PFSK-1 (cell line): ENCODE measurements at regions not wholly inside any gene's neighbourhood (a gene's known extent, or its start where the extent isn't known, plus 50 kb on each side); places are given as distances from the start of the nearest gene placed in this dataset.

Experiments
- FOXP2 ChIP-seq: optimal IDR thresholded peaks from 2 replicates; pipeline ENCODE3; 2011; ENCODE audit warnings: borderline replicate concordance, control low read depth, inconsistent platforms; ENCODE audit not compliant: insufficient read depth; ENCODE audit errors: extremely low read length, extremely low read depth
- POLR2AphosphoS5 ChIP-seq: IDR thresholded peaks from 2 replicates; pipeline ENCODE4 v1.6.1; 2012; ENCODE audit warnings: low read depth, mild to moderate bottlenecking, control low read depth, low read length, moderate library complexity
- REST ChIP-seq, 2 experiments: IDR thresholded peaks; 2 replicates each; pipeline versions ENCODE4 v1.6.1 to v1.8.0; 2011 to 2012; ENCODE audit warnings: low read depth in 2 of 2, low read length in 2 of 2, control low read depth in 1 of 2, inconsistent platforms in 1 of 2, mild to moderate bottlenecking in 1 of 2, moderate library complexity in 1 of 2; ENCODE audit not compliant: insufficient read depth in 1 of 2
- SIN3A ChIP-seq: IDR thresholded peaks from 2 replicates; pipeline ENCODE4 v1.6.1; 2012; ENCODE audit warnings: mild to moderate bottlenecking, low read length, moderate library complexity, borderline replicate concordance; ENCODE audit not compliant: insufficient read depth
- TAF1 ChIP-seq: IDR thresholded peaks from 2 replicates; pipeline ENCODE4 v1.6.1; 2012; ENCODE audit warnings: low read length, control low read depth, borderline replicate concordance; ENCODE audit not compliant: insufficient read depth

DNA sequence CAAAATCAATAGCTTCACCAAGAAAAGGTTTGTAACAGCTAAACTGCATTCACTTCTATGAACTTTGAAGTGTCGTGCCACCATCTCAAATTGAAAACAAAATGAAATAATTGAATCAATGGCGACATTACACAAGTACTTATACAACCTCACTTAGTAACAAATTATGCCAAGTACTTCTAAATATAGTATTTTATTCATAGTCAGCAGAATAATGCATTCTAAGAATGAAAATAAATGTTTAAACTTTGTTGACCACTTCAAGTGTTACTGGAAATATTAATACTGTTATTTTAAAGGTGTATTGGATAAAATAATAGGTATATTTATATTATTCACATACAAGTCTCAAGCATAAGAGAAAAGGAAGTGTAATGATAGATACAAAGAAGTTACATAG is 280.1 kb upstream of the HTR1E start:
- TF ChIP-seq TAF1 (no peak), SIN3A (no peak), POLR2AphosphoS5 (no peak), FOXP2 (no peak), REST (IDR thresholded peaks at IDR 0.05; ENCODE audit: insufficient read depth in 1 of 2, low read depth in 2 of 2, low read length in 2 of 2) (no peak)

- TF ChIP-seq REST (IDR thresholded peaks at IDR 0.05; ENCODE audit: insufficient read depth in 1 of 2, low read depth in 2 of 2, low read length in 2 of 2) (peak in 1 of 2 experiments; percentile 86; a peak in 2 of 4 replicates), TAF1 (no peak)
Observed at GRCh38 chr6:86629123-86629522, 308.2 kb upstream of the HTR1E start.

DNA sequence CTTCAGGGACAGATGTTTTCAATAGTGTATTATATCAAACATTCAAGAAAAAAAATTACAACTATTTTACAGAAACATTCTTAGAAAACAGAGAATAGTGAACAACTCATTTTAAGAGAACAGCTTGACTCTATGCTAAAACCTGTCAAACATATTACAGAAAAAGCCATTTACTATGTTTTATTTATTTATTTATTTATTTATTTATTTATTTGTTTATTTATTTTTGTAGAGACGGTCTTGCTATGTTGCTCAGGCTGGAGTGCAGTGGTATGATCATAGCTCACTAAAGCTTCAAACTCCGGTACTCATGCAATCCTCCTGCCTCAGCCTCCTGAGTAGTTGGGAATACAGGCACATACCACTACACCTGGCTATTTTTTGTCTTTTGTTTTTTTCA is 317.9 kb upstream of the HTR1E start:
- no peak for TF ChIP-seq POLR2AphosphoS5

DNA sequence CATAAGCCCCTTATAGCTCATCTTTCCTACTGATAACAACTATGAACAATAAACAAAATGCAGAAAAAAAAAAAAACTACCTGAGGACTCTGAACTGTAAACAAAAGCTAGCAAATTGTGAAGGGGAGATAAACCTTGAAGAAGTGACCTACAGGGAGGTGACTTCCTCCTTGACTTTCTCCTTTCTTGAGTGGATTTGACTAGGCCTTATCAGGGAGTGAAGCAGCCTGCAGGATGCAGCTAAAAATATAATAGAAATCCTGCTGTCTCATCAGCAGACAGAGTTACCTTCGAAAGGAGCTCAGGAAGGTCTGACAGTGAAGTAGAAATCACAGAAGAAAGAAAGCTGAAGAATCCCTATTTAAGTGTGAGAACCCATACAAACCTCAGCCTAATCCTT is 322.0 kb upstream of the HTR1E start:
- TF ChIP-seq SIN3A, result no peak
- no peak for TF ChIP-seq REST (IDR thresholded peaks at IDR 0.05; ENCODE audit: insufficient read depth in 1 of 2, low read depth in 2 of 2, low read length in 2 of 2)
- TF ChIP-seq FOXP2, result no peak
- no peak for TF ChIP-seq TAF1
- TF ChIP-seq POLR2AphosphoS5, result no peak

DNA sequence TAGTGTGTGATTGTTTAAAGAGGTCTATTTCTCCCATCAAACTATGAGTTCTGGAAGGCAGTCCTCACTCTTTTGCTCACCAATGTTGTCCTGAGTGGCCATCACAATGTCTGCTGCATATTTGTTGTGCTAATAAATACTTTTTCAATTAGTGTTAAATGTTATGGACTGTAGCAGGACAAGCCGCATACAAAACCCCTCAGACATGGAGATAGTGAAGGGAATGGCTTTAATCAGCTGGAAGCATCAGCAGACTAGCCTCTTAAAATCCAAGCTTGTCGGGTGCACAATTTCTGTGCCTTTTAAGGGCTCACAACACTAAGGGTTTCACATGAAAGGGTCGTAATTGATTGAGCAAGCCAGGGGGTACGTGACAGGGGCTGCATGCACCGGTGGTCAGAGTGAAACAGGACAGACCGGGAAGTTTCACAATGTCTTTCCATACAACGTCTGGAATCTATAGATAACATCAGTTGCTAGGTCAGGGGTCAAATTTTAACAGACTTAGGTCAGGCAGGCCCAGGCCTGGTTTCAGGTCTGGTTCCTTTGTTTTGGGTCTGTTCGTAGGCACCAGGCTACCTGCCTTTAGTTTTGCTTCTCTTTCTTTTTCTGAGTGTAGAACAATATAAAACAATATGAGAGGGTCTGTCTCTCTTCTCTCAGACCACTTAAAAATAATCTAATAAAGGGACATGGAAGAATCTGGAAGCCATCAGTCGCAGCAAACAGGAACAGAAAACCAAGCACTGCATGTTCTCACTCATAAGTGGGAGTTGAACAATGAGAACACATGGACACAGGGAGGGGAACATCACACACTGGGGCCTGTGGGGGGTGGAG is 327.6 kb upstream of the HTR1E start:
- no peak for TF ChIP-seq FOXP2
- no peak for TF ChIP-seq TAF1
- no peak for TF ChIP-seq REST (IDR thresholded peaks at IDR 0.05; ENCODE audit: insufficient read depth in 1 of 2, low read depth in 2 of 2, low read length in 2 of 2)
- TF ChIP-seq SIN3A, result no peak
- TF ChIP-seq POLR2AphosphoS5, result no peak
